ENCODE measurements at regions not wholly inside any gene's neighbourhood (a gene's known extent, or its start where the extent isn't known, plus 50 kb on each side); places are given as distances from the start of the nearest gene placed in this dataset.

DNA sequence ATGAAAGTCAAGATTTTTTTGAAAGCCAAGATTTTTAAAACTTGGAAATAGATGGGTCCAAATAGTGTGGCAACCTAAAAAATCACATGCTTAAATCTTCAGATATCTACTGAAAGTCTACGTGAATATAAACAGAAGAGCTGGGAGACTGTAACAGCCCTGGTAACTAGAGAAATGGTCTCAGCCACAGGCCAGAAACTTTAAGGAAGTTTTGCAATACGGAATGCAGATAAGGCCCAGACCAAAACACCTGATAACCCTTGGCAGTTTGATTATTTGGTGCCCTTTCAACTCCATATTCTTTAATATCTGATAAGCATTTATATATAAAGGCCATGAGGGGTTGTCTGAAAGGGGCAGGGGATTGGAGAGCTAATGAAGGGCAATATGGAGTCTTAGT is 537.3 kb upstream of the TGFBR2 start:
- no peak for TF ChIP-seq EZH2 (IDR thresholded peaks at IDR 0.05)
- no peak for TF ChIP-seq FOXP2 (optimal IDR thresholded peaks at IDR 0.05; ENCODE audit: control extremely low read depth, extremely low read length, insufficient read depth)
- no peak for TF ChIP-seq POLR2AphosphoS5 (IDR thresholded peaks at IDR 0.05; ENCODE audit: borderline replicate concordance, low read depth, low read length)
- DNase-seq (ENCODE audit: low read depth, low spot score) = no peak

DNA sequence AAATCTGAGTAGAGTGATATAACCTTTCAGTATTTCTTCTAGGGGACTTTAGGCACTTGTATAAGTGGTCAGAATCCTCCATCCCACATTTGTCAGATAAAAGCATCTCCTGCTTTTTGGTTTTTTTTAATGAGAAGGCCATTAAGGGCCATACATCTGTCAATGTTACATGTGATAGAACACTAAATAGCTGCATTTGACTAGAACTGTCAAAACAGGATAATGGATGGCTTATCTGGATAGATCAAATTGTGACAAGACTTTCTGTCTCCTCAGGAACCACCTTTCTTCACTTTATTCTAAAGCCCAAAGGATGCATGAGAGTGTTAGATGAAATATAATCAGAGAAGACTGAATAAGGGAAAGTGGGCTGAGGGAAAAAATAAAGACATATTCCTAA is 533.4 kb upstream of the TGFBR2 start:
- no peaks in the 10 kb centered on the region for H3K36me3 ChIP-seq (ENCODE audit: insufficient read depth, low read length)
- no peaks in the 10 kb centered on the region for H3K9me3 ChIP-seq (ENCODE audit: low read depth, low read length)
- DNase-seq (ENCODE audit: low read depth, low spot score) = no peak
- H3K4me3 ChIP-seq = no peak overlapping the region
- no peak overlapping the region for H3K9ac ChIP-seq (ENCODE audit: insufficient read length)
- H3K27ac ChIP-seq = no peak overlapping the region
- no peak for TF ChIP-seq EZH2 (IDR thresholded peaks at IDR 0.05)
- TF ChIP-seq POLR2AphosphoS5 (IDR thresholded peaks at IDR 0.05; ENCODE audit: borderline replicate concordance, low read depth, low read length) = no peak
- no peak for TF ChIP-seq FOXP2 (optimal IDR thresholded peaks at IDR 0.05; ENCODE audit: control extremely low read depth, extremely low read length, insufficient read depth)

More for the DNA sequence above, 537.3 kb upstream of the TGFBR2 start:
- no peak overlapping the region for H3K9ac ChIP-seq (ENCODE audit: insufficient read length)
- H3K4me3 ChIP-seq = no peak overlapping the region
- H3K9me3 ChIP-seq (ENCODE audit: low read depth, low read length) = no peaks in the 10 kb centered on the region
- H3K27ac ChIP-seq = no peak overlapping the region
- H3K36me3 ChIP-seq (ENCODE audit: insufficient read depth, low read length) = no peaks in the 10 kb centered on the region

DNA sequence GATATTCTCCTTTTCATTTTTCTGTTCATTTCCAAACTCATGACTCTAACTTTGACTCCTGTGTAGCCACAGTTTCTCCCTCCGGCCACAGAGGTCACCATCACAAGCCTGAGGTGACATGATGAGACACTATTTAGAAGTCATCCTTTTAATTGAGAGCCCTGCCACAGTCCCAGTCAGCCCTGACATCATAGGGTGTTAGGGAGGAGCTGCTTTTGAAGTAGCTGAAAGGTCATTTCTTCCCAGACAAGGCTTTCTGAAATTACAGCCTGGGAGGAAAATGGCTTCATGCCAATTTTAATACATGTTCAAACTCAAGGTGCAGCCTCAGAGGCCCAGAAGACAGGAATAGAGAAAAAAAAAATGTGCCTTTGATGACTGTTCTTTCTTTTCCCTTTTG is 532.8 kb upstream of the TGFBR2 start:
- no peak for DNase-seq (ENCODE audit: low read depth, low spot score)
- H3K36me3 ChIP-seq (ENCODE audit: insufficient read depth, low read length) = no peaks in the 10 kb centered on the region

DNA sequence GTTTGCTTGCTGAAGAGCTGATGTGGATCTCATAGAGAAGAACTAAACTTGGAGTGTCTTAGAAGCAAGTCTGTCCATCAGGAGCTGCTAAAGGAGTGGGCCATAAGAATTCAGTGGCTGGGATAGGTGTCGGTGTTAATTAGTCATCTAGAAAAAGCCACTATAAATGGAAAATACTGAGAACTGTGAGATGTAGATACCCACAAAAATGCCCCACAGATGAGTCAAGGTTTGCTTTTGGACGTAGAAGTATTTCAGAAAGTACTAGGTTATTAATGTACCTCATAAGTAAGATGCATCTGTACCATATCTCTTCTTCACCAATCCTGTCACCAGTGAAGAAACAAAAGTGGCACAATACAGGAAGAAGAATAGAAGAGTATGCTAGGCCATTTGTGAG is 530.9 kb upstream of the TGFBR2 start:
- Histone ChIP-seq H3K36me3 (ENCODE audit: insufficient read depth, low read length) (no peaks in the 10 kb centered on the region), H3K9ac (ENCODE audit: insufficient read length) (no peak overlapping the region), H3K27ac (no peak overlapping the region), H3K4me3 (no peak overlapping the region), H3K9me3 (ENCODE audit: low read depth, low read length) (no peaks in the 10 kb centered on the region)
- TF ChIP-seq FOXP2 (optimal IDR thresholded peaks at IDR 0.05; ENCODE audit: control extremely low read depth, extremely low read length, insufficient read depth) (no peak), EZH2 (IDR thresholded peaks at IDR 0.05) (no peak), POLR2AphosphoS5 (IDR thresholded peaks at IDR 0.05; ENCODE audit: borderline replicate concordance, low read depth, low read length) (no peak)
- no peak for DNase-seq (ENCODE audit: low read depth, low spot score)

More for the DNA sequence above, 532.8 kb upstream of the TGFBR2 start:
- H3K9ac ChIP-seq (ENCODE audit: insufficient read length) = no peak overlapping the region
- TF ChIP-seq POLR2AphosphoS5 (IDR thresholded peaks at IDR 0.05; ENCODE audit: borderline replicate concordance, low read depth, low read length) (no peak), FOXP2 (optimal IDR thresholded peaks at IDR 0.05; ENCODE audit: control extremely low read depth, extremely low read length, insufficient read depth) (no peak), EZH2 (IDR thresholded peaks at IDR 0.05) (no peak)
- H3K27ac ChIP-seq = no peak overlapping the region
- no peaks in the 10 kb centered on the region for H3K9me3 ChIP-seq (ENCODE audit: low read depth, low read length)
- no peak overlapping the region for H3K4me3 ChIP-seq

DNA sequence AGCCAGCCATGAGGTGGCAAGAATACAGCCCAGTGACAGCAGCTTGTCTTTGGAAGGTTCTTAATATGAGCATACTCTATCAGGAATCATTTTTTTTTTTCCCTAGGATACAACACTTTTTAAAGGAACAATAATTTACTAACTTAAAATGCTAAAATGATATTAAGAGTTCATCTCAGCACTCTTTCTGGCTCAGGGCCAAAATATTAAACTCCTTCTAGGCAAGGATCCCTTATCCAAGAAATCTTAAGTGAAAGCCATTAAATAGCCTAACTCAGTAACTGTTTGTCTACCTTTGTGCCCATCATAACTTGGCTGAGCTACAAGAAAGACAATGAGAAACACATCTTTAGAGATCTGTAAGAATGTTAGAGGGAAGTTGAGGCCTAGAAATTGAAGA is 529.5 kb upstream of the TGFBR2 start:
- no peaks in the 10 kb centered on the region for H3K9me3 ChIP-seq (ENCODE audit: low read depth, low read length)
- no peak for DNase-seq (ENCODE audit: low read depth, low spot score)
- no peak overlapping the region for H3K4me3 ChIP-seq
- H3K9ac ChIP-seq (ENCODE audit: insufficient read length) = no peak overlapping the region
- H3K36me3 ChIP-seq (ENCODE audit: insufficient read depth, low read length) = no peaks in the 10 kb centered on the region
- no peak overlapping the region for H3K27ac ChIP-seq
- no peak for TF ChIP-seq FOXP2 (optimal IDR thresholded peaks at IDR 0.05; ENCODE audit: control extremely low read depth, extremely low read length, insufficient read depth)
- TF ChIP-seq POLR2AphosphoS5 (IDR thresholded peaks at IDR 0.05; ENCODE audit: borderline replicate concordance, low read depth, low read length) = no peak
- no peak for TF ChIP-seq EZH2 (IDR thresholded peaks at IDR 0.05)

DNA sequence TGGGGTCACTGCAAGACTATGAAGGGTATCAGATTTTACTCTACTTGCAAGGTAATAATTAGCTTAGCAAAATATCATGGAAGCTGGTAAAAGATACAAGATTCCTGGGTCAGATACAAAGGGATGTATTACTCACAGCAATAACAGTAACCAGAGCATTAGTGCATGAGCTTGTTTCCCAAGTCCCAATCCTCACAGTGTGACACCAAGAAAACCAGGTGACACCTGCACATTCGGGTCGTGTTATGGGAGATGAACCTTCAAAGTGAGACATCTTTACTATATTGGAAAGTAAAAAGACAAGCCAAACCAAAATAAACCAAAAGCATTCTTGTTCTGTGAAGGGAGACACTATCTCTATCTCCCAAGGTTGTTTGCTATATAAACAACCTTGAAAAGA is 528.7 kb upstream of the TGFBR2 start:
- no peak overlapping the region for H3K9ac ChIP-seq (ENCODE audit: insufficient read length)
- DNase-seq (ENCODE audit: low read depth, low spot score) = no peak
- TF ChIP-seq EZH2 (IDR thresholded peaks at IDR 0.05) (no peak), POLR2AphosphoS5 (IDR thresholded peaks at IDR 0.05; ENCODE audit: borderline replicate concordance, low read depth, low read length) (no peak), FOXP2 (optimal IDR thresholded peaks at IDR 0.05; ENCODE audit: control extremely low read depth, extremely low read length, insufficient read depth) (no peak)
- H3K27ac ChIP-seq = no peak overlapping the region
- no peaks in the 10 kb centered on the region for H3K36me3 ChIP-seq (ENCODE audit: insufficient read depth, low read length)
- no peak overlapping the region for H3K4me3 ChIP-seq
- H3K9me3 ChIP-seq (ENCODE audit: low read depth, low read length) = no peaks in the 10 kb centered on the region

DNA sequence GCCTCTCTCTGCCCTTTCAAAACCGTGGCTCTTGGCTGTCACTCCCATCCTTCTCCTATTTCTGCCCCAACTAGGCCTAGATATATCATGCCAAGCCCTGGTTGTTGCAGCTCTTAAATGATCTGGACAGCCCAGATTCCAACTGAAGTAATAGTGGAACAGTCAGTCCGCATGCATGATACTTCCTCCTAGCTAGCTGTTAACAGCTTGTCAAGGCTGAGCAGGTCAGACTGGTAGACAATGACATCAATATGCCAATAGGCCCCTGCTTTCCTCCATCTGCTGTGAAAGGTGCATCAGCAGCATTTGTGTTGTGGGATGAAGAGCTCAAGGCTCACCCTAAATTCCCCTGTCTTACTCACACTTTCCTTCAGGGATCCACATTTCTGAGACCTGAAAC is 527.7 kb upstream of the TGFBR2 start:
- H3K4me3 ChIP-seq = no peak overlapping the region
- no peak for TF ChIP-seq EZH2 (IDR thresholded peaks at IDR 0.05)
- TF ChIP-seq FOXP2 (optimal IDR thresholded peaks at IDR 0.05; ENCODE audit: control extremely low read depth, extremely low read length, insufficient read depth) = no peak
- no peak for TF ChIP-seq POLR2AphosphoS5 (IDR thresholded peaks at IDR 0.05; ENCODE audit: borderline replicate concordance, low read depth, low read length)
- no peak overlapping the region for H3K27ac ChIP-seq
- no peak for DNase-seq (ENCODE audit: low read depth, low spot score)
- H3K36me3 ChIP-seq (ENCODE audit: insufficient read depth, low read length) = no peaks in the 10 kb centered on the region
- H3K9me3 ChIP-seq (ENCODE audit: low read depth, low read length) = no peaks in the 10 kb centered on the region
- H3K9ac ChIP-seq (ENCODE audit: insufficient read length) = no peak overlapping the region

DNA sequence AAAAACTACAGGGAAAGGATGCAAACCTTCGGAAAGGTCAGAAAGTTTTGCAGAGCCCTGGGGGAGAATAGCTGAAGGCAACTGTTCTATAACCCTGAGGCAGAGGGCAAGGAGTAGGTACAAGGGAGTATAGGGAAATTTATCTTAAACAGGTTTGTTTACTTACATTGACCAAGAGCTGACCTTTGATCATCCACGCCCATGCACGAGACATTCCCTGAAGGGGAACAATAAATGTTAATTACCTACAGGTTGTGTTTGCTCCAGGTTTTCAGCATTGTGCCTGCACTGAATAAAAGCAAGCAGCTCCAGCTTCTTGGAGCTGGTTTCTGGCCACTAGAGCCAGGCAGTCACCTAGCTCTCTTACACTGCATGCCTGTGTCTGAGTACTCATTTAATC is 524.5 kb upstream of the TGFBR2 start:
- Histone ChIP-seq H3K36me3 (ENCODE audit: insufficient read depth, low read length) (no peaks in the 10 kb centered on the region), H3K9ac (ENCODE audit: insufficient read length) (no peak overlapping the region), H3K9me3 (ENCODE audit: low read depth, low read length) (no peaks in the 10 kb centered on the region), H3K4me3 (no peak overlapping the region), H3K27ac (no peak overlapping the region)
- no peak for DNase-seq (ENCODE audit: low read depth, low spot score)
- no peak for TF ChIP-seq EZH2 (IDR thresholded peaks at IDR 0.05)
- no peak for TF ChIP-seq FOXP2 (optimal IDR thresholded peaks at IDR 0.05; ENCODE audit: control extremely low read depth, extremely low read length, insufficient read depth)

DNA sequence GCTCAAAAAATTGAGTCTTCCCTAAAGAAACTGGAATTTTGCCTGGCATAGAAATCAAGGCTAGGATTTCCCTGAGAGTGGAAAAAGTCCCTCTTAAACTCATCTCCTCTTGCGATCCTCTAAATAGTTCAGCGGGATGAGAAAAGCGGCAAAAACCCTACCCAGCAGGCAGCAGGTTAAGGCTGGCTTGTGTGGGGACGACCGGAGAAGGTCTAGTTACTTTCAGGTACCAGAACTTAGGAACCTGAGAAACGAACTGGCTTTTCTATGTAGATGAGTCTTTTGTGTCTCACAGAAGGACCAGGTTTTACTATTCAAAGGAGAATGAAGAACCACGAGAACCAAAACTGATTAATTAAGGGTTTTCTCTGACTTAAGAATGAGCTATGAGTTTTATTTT is 523.7 kb upstream of the TGFBR2 start:
- Histone ChIP-seq H3K27ac (no peak overlapping the region), H3K9me3 (ENCODE audit: low read depth, low read length) (no peaks in the 10 kb centered on the region), H3K36me3 (ENCODE audit: insufficient read depth, low read length) (no peaks in the 10 kb centered on the region), H3K9ac (ENCODE audit: insufficient read length) (no peak overlapping the region), H3K4me3 (no peak overlapping the region)
- TF ChIP-seq EZH2 (IDR thresholded peaks at IDR 0.05) (no peak), FOXP2 (optimal IDR thresholded peaks at IDR 0.05; ENCODE audit: control extremely low read depth, extremely low read length, insufficient read depth) (no peak), POLR2AphosphoS5 (IDR thresholded peaks at IDR 0.05; ENCODE audit: borderline replicate concordance, low read depth, low read length) (no peak)
- no peak for DNase-seq (ENCODE audit: low read depth, low spot score)
